WTC11 (cell line): ENCODE measurements at regions not wholly inside any gene's neighbourhood (a gene's known extent, or its start where the extent isn't known, plus 50 kb on each side); places are given as distances from the start of the nearest gene placed in this dataset.

Experiments used
- ATAC-seq: fragments of 200-7000 bp; cut with Tn5 transposase; 2 replicates; pipeline ENCODE4 v1.10.0; 2021; ENCODE audit warnings: mild to moderate bottlenecking, moderate library complexity
- CTCF ChIA-PET: fragments of 300-600 bp; sonication (Branson Sonifier 250); formaldehyde crosslinking; loops from one replicate; lab custom pipeline; 2021; ENCODE audit warnings: antibody characterized with exemption; lab: Charles Lee
- POLR2A ChIA-PET: fragments of 350-600 bp; sonication (Branson Sonifier 250); formaldehyde crosslinking; loops from one replicate; lab custom pipeline; 2021; ENCODE audit warnings: antibody characterized with exemption; lab: Charles Lee
- DNase-seq: peaks from one replicate; pipeline ENCODE4 v3.0.0; 2021; ENCODE audit warnings: low spot score
- H3K27ac Mint-ChIP-seq: 2 replicates; pipeline ENCODE4 v1.8.0; 2021; ENCODE audit warnings: mixed read lengths
- H3K27me3 Mint-ChIP-seq: 2 replicates; pipeline ENCODE4 v1.8.0; 2021; ENCODE audit warnings: low read depth, mild to moderate bottlenecking, moderate library complexity, mixed read lengths
- H3K36me3 Mint-ChIP-seq: 2 replicates; pipeline ENCODE4 v1.8.0; 2021; ENCODE audit warnings: mixed read lengths
- H3K4me1 Mint-ChIP-seq: 2 replicates; pipeline ENCODE4 v1.8.0; 2022; ENCODE audit warnings: mixed read lengths
- H3K4me3 Mint-ChIP-seq: 2 replicates; pipeline ENCODE4 v1.8.0; 2021; ENCODE audit warnings: mild to moderate bottlenecking, moderate library complexity, mixed read lengths
- H3K9me3 Mint-ChIP-seq: 2 replicates; pipeline ENCODE4 v1.8.0; 2021; ENCODE audit warnings: mixed read lengths
- CDX4 ChIP-seq: fragments of 250-450 bp; sonication (Bioruptor Pico); IDR thresholded peaks from 2 replicates; pipeline ENCODE4 v1.9.0; 2021; ENCODE audit warnings: moderate library complexity, mild to moderate bottlenecking, inconsistent platforms, borderline replicate concordance
- CREM ChIP-seq: sonication (generic); formaldehyde crosslinking; IDR thresholded peaks from 2 replicates; pipeline ENCODE4 v1.8.1; 2022; ENCODE audit warnings: mild to moderate bottlenecking, missing genetic modification reagents, moderate library complexity
- ELF4 ChIP-seq: sonication (generic); formaldehyde crosslinking; IDR thresholded peaks from 2 replicates; pipeline ENCODE4 v1.8.1; 2022; ENCODE audit warnings: low read depth, mild to moderate bottlenecking, moderate library complexity, missing genetic modification reagents
- FOXP4 ChIP-seq: sonication (generic); formaldehyde crosslinking; IDR thresholded peaks from 2 replicates; pipeline ENCODE4 v1.8.0; 2022; ENCODE audit warnings: mild to moderate bottlenecking, missing genetic modification reagents
- RELA ChIP-seq: sonication (generic); formaldehyde crosslinking; IDR thresholded peaks from 2 replicates; pipeline ENCODE4 v1.8.1; 2022; ENCODE audit warnings: missing genetic modification reagents, mild to moderate bottlenecking, borderline replicate concordance
- STAT6 ChIP-seq: sonication (generic); formaldehyde crosslinking; conservative IDR thresholded peaks from 2 replicates; pipeline ENCODE4 v1.8.1; 2023; ENCODE audit warnings: mild to moderate bottlenecking, low read depth, missing genetic modification reagents, moderate library complexity
- TEAD4 ChIP-seq: sonication (generic); formaldehyde crosslinking; IDR thresholded peaks from 2 replicates; pipeline ENCODE4 v1.8.0; 2022; ENCODE audit warnings: mild to moderate bottlenecking, missing genetic modification reagents
- ZNF423 ChIP-seq: fragments of 250-450 bp; sonication (Bioruptor Pico); IDR thresholded peaks from 2 replicates; pipeline ENCODE4 v2.1.2; 2022; ENCODE audit warnings: mild to moderate bottlenecking, moderate library complexity
- TF ChIP-seq, protein P1 (sequence below): sonication (generic); formaldehyde crosslinking; IDR thresholded peaks from 2 replicates; pipeline ENCODE4 v1.8.0; 2022; ENCODE audit warnings: mild to moderate bottlenecking, missing genetic modification reagents
- TF ChIP-seq, protein P2 (sequence below): sonication (generic); formaldehyde crosslinking; IDR thresholded peaks from 2 replicates; pipeline ENCODE4 v1.8.1; 2022; ENCODE audit warnings: mild to moderate bottlenecking, moderate library complexity, missing genetic modification reagents
- TF ChIP-seq, protein P3 (sequence below): sonication (generic); formaldehyde crosslinking; IDR thresholded peaks from 2 replicates; pipeline ENCODE4 v1.8.1; 2022; ENCODE audit warnings: low read depth, mild to moderate bottlenecking, moderate library complexity, missing genetic modification reagents, borderline replicate concordance
- TF ChIP-seq, protein P4 (sequence below): sonication (generic); formaldehyde crosslinking; IDR thresholded peaks from 2 replicates; pipeline ENCODE4 v1.8.1; 2023; ENCODE audit warnings: mild to moderate bottlenecking, missing genetic modification reagents, moderate library complexity

GRCh38 chr7:110372685-110373084 is 718.2 kb upstream of the LRRN3 start (continued):
- no peak for TF ChIP-seq FOXP4 (CRISPR knock-in tag)

DNA sequence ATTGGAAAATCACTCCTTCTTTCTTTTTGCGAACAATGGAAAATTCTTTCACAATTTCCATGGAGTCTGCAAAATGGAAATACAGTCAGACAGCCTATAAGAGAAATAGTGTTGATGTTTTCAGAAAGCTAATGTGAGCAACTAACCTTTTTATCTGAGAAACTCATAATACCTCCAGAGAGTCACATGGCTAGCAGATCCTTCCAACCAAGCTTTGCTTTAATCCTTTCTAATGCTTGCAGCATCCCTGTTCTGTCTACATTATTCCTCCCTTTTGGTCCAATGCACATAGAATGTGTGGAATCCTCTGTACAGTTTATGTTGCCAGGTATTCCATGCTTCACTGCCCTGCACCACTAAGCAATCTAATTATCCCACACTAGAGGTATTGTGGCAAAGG is 717.5 kb upstream of the LRRN3 start:
- Mint-ChIP-seq H3K36me3 (no peaks in the 10 kb centered on the region), H3K4me1 (peaks cover 8% of the 10 kb centered on the region; the same call in 1 of the 2 replicates), H3K27ac (no peak overlapping the region), H3K27me3 (no peaks in the 10 kb centered on the region), H3K4me3 (no peak overlapping the region), H3K9me3 (peaks cover 15% of the 10 kb centered on the region)
- ATAC-seq: no peak
- TF ChIP-seq ZNF423: no peak
- no peak for TF ChIP-seq TEAD4 (CRISPR knock-in tag)
- POLR2A ChIA-PET: no interaction called here
- DNase-seq: no peak
- CTCF ChIA-PET: no interaction called here

DNA sequence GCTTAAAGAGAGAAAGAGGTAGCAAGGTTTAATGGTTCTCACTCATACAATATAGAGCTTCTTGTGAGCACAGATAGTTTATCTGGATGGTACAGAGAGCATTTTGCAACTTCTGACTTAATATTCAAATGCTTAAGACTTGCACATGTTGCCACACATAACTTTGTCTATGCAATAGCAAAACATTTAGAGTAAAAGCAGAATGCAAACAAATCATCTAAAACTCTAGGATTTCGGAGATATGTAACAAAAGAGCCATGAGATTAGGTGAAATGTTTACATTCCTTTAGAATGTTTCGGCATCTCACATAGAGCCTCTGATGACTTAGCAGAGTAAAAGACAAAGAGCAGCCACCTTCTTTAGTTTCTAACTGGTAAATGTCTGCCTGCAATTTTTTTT is 717.1 kb upstream of the LRRN3 start:
- Mint-ChIP-seq H3K4me1 (peaks cover 8% of the 10 kb centered on the region; the same call in 1 of the 2 replicates), H3K27me3 (no peaks in the 10 kb centered on the region), H3K27ac (no peak overlapping the region), H3K4me3 (no peak overlapping the region), H3K9me3 (peaks cover 15% of the 10 kb centered on the region), H3K36me3 (no peaks in the 10 kb centered on the region)
- ChIA-PET POLR2A (no interaction called here), CTCF (no interaction called here)
- TF ChIP-seq, protein P1, sequence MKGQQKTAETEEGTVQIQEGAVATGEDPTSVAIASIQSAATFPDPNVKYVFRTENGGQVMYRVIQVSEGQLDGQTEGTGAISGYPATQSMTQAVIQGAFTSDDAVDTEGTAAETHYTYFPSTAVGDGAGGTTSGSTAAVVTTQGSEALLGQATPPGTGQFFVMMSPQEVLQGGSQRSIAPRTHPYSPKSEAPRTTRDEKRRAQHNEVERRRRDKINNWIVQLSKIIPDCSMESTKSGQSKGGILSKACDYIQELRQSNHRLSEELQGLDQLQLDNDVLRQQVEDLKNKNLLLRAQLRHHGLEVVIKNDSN: no peak
- TF ChIP-seq, protein P2, sequence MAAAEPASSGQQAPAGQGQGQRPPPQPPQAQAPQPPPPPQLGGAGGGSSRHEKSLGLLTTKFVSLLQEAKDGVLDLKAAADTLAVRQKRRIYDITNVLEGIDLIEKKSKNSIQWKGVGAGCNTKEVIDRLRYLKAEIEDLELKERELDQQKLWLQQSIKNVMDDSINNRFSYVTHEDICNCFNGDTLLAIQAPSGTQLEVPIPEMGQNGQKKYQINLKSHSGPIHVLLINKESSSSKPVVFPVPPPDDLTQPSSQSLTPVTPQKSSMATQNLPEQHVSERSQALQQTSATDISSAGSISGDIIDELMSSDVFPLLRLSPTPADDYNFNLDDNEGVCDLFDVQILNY: no peak
- no peak for TF ChIP-seq RELA
- DNase-seq: no peak
- no peak; the same call in 1 of the 2 replicates for ATAC-seq

DNA sequence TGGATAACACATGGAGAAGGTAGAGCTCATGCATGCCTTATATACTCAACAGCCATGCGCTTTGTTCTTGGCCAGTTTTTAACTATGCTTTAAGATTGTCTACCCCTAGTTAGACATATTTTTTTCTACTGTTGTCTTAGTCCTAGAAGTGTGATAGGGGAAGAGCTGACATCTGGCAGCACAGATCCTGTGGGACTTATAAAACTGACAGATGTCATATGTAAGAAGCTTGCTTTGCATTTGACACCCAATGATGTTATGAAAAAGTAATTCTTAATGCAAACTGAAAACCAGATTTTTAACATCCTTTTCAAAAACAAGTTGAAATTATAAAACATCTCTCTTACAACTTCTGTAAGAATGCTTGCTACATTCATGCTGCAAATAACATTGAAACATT is 715.9 kb upstream of the LRRN3 start:
- Mint-ChIP-seq H3K36me3 (no peaks in the 10 kb centered on the region), H3K4me3 (no peak overlapping the region), H3K4me1 (peaks cover 8% of the 10 kb centered on the region; the same call in 1 of the 2 replicates), H3K9me3 (peaks cover 11% of the 10 kb centered on the region), H3K27ac (no peak overlapping the region), H3K27me3 (no peaks in the 10 kb centered on the region)
- ATAC-seq (no peak), DNase-seq (no peak)
- TF ChIP-seq CDX4 (CRISPR knock-in tag) (no peak), STAT6 (no peak), ELF4 (CRISPR knock-in tag) (no peak), CREM (CRISPR knock-in tag) (no peak)
- TF ChIP-seq, protein P3, sequence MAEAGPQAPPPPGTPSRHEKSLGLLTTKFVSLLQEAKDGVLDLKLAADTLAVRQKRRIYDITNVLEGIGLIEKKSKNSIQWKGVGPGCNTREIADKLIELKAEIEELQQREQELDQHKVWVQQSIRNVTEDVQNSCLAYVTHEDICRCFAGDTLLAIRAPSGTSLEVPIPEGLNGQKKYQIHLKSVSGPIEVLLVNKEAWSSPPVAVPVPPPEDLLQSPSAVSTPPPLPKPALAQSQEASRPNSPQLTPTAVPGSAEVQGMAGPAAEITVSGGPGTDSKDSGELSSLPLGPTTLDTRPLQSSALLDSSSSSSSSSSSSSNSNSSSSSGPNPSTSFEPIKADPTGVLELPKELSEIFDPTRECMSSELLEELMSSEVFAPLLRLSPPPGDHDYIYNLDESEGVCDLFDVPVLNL: no peak
- TF ChIP-seq, protein P4, sequence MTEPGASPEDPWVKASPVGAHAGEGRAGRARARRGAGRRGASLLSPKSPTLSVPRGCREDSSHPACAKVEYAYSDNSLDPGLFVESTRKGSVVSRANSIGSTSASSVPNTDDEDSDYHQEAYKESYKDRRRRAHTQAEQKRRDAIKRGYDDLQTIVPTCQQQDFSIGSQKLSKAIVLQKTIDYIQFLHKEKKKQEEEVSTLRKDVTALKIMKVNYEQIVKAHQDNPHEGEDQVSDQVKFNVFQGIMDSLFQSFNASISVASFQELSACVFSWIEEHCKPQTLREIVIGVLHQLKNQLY (CRISPR knock-in tag): no peak
- POLR2A ChIA-PET: no interaction called here
- CTCF ChIA-PET: no interaction called here
